ENCODE measurements at regions not wholly inside any gene's neighbourhood (a gene's known extent, or its start where the extent isn't known, plus 50 kb on each side); places are given as distances from the start of the nearest gene placed in this dataset.
"Not testable (repeated sequence)": the region's sequence is repeated elsewhere in the genome, so short reads cannot be mapped to it uniquely, and the experiment has no call there.

- in situ Hi-C loops (cut with MboI; ENCODE audit: low sequenced_read_pairs) = no loop called here
These were observed 319.8 kb downstream of the HINT1 start for GRCh38 chr5:130845049-130845765.

DNA sequence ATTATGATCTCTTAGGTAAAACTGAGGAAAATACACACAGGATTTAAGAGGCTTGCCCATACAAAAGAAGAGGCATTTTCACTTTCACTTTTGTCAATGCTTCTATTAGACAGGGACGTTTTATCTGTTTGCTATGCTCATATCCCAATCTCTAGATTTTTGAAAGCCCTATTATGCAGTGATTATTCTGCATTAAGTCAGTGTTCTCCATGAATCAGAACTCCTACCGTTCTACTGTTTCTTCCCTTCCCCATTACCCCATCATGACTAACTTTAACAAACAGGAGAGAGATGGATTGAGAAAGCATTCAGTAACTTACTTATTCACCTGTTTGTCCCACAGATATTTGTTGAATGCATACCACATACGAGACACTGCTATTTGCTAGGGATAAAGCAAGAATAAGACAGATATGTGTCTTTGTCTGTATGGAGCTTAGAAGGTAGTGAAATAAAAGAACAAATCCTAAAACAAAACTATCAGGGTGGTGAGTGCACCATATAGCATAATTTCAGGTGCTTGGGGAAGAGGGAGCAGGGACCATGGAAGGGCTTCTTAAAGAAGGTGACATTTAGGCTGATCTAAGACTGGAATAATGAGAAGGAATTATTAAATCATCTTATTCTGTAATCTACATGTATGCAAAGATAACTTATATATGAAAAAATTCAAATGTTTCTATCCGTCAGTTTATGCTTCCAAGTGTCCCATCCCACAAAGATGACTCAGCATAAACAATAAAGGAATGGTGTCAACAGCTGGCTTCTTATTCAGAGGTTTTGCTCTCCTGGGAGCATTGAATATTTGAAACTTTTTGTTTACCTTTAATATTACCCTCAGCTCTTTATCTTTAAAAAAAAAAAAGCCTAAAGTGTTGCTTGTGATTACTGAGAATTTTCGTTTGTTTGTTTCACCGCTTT, 328.1 kb downstream of the HINT1 start:
- in situ Hi-C loops (cut with MboI; ENCODE audit: low sequenced_read_pairs) = no loop called here

- in situ Hi-C loops (cut with MboI; ENCODE audit: low sequenced_read_pairs) = not testable (repeated sequence)
These were observed 347.3 kb downstream of the HINT1 start for GRCh38 chr5:130817598-130818384.

DNA sequence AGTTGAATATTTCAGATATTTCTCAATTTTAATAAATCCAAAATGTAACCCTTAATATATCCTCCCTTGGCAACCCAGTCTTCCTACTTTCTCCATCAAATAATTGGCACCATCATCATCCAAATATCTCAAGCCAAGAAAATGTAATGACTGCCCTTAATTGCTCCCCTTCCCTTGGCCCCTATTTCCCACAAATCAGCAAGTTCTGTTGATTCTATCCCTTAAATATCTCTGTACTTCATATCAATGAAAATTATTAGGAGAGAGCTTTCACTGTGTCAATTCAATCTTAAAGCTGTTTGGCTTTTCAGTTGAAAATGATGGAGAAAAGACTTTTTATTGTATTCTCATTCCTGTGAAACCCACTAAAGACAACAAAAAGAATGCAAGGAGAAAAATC, 349.8 kb downstream of the HINT1 start:
- in situ Hi-C loops (cut with MboI; ENCODE audit: low sequenced_read_pairs) = no loop called here

- in situ Hi-C loops (cut with MboI; ENCODE audit: low sequenced_read_pairs) = no loop called here
These were observed 356.4 kb downstream of the HINT1 start for GRCh38 chr5:130808691-130809090.

- in situ Hi-C loops (cut with MboI; ENCODE audit: low sequenced_read_pairs) = no loop called here
These were observed 359.4 kb downstream of the HINT1 start for GRCh38 chr5:130805648-130806047.

DNA sequence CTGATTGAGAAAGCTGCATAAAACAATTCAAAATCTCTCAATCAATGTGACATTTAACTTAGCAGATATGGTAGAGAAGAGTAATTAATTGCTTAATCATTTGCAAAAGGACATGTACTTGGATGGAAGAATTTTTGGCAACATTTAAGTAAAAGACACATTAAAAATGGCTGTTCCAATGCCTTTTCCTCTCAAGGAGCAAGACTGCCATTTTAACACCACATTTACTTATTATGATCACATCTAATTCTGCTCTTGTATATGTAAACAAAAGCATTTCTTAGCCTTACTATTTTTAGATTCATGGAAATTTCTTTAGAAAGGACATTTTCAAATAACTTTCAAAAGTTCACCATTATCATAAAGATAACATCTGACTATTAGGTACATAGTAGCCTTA, 360.0 kb downstream of the HINT1 start:
- in situ Hi-C loops (cut with MboI; ENCODE audit: low sequenced_read_pairs) = no loop called here

- in situ Hi-C loops (cut with MboI; ENCODE audit: low sequenced_read_pairs) = no loop called here
These were observed 363.1 kb downstream of the HINT1 start for GRCh38 chr5:130801963-130802362.

GRCh38 chr5:130799015-130799414, 366.0 kb downstream of the HINT1 start:
- in situ Hi-C loops (cut with MboI; ENCODE audit: low sequenced_read_pairs) = no loop called here

DNA sequence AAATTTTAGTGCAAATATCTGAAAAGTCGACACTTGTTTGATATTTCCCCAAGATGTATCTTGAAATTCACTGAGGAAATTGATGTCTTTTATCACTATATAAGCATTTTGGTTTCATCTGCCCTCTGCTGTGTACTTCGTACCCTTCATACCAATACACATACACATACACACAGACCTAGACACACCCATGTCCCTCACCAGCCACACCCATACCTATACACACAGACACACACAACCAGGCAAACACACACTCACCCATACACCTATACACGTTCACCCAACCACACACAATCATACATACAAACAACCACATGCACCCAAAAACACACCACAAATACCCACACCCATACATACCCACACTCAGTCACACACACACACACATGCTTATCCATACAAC, 367.8 kb downstream of the HINT1 start:
- in situ Hi-C loops (cut with MboI; ENCODE audit: low sequenced_read_pairs) = no loop called here

GRCh38 chr5:130796902-130797301, 368.2 kb downstream of the HINT1 start:
- in situ Hi-C loops (cut with MboI; ENCODE audit: low sequenced_read_pairs) = no loop called here

GRCh38 chr5:130796032-130796431, 369.0 kb downstream of the HINT1 start:
- in situ Hi-C loops (cut with MboI; ENCODE audit: low sequenced_read_pairs) = no loop called here

GRCh38 chr5:130795037-130795436, 370.0 kb downstream of the HINT1 start:
- in situ Hi-C loops (cut with MboI; ENCODE audit: low sequenced_read_pairs) = no loop called here

GRCh38 chr5:130777794-130778193, 387.3 kb downstream of the HINT1 start:
- in situ Hi-C loops (cut with MboI; ENCODE audit: low sequenced_read_pairs) = no loop called here

DNA sequence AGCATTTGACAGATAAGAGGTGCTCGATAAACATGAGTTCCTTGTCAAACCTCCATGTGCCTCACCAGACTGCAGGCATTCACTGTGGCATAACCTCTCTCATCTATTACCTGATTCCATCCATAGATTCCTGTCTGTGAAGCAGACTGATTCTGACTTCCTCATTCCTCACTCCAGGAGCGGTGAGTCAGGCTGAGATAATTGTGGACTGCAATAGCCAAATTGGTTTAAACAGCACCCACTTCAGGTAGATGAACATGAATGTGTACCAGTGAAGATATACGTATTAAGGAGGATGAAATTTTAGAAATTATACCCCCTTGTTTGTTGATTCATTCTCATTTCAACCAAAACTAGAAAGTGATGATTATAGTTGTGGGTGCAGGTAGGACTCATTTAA, 391.2 kb downstream of the HINT1 start:
- in situ Hi-C loops (cut with MboI; ENCODE audit: low sequenced_read_pairs) = no loop called here

DNA sequence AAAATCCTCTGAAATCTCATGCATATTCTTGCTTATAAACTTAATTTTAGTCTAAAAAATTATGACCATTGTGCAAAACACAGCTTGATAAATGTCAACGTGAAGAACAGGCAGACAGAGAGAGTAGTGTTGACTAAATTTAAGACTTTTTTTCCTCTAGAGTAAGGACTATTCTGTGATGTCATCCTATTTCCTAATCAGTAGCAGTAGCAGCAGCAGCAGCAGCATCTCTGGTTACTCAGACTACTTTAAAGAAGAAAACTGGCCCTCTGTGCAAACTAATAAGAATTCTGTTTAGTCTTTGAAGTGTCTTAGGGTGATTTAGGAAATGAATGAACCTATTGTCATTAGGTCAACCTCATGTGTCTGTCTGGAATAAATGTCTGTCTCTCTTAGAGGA, 403.0 kb downstream of the HINT1 start:
- in situ Hi-C loops (cut with MboI; ENCODE audit: low sequenced_read_pairs) = no loop called here

DNA sequence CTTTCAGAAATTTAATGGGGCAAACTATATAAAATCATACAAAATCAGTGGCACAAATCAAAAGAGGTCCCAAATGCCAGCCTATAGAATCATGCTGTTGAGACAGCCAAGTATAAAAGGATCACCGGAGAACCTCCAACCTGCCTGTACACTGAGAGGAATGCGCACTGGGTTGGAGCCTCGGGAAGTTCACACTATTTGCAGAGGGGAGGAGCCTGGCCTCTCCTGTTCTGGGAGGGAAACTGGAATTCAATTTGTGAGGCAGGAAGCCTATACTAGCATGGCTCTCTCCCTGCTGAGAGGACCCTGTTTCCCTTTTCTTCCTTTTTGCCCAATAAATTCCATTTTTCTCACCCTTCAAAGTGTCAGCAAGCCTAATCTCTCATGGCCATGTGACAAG, 406.0 kb downstream of the HINT1 start:
- in situ Hi-C loops (cut with MboI; ENCODE audit: low sequenced_read_pairs) = no loop called here

GRCh38 chr5:130747556-130747955, 417.5 kb downstream of the HINT1 start:
- in situ Hi-C loops (cut with MboI; ENCODE audit: low sequenced_read_pairs) = no loop called here

DNA sequence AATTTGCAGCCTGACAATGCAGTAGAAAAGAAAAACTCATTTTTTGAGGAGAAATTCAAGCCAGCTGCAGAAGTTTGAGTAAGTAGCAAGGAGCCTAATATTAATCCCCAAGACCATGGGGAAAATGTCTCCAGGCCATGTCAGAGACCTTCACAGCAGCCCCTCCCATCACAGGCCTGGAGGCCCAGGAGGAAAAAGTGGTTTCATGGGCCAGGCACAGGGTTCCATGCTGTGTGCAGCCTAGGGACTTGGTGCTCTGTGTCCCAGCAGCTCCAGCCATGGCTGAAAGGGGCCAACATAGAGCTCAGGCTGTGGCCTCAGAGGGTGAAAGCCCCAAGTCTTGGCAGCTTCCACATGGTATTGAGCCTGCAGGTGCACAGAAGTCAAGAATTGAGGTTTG, 418.4 kb downstream of the HINT1 start:
- in situ Hi-C loops (cut with MboI; ENCODE audit: low sequenced_read_pairs) = not testable (repeated sequence)

- in situ Hi-C loops (cut with MboI; ENCODE audit: low sequenced_read_pairs) = no loop called here
These were observed 422.0 kb downstream of the HINT1 start for GRCh38 chr5:130743092-130743491.

DNA sequence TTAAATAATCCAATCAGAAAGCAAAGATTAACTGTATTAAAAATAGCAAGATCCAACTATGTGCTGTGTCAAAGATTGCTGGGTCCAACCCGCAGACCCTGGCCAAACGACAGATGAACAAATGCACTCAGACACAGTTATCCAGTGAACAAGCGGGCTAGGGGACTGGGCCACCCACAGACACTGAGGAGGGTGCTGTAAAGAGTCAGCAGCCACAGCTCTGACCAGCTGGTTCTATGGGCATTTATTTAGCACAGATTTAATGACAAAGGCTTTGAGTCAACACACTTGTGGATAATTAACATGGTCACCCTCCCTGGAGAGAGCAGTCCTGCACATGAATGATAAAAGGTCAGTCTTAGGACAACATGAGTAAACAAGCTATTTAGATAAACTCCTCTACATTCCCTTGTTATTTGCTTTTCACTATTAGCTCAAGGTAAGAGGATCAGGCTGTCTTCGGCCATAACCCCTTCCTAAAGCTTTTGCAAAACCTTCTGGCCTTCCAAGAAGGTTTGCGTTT, 424.9 kb downstream of the HINT1 start:
- in situ Hi-C loops (cut with MboI; ENCODE audit: low sequenced_read_pairs) = no loop called here
